IMR-90 (cell line): ENCODE measurements at regions not wholly inside any gene's neighbourhood (a gene's known extent, or its start where the extent isn't known, plus 50 kb on each side); places are given as distances from the start of the nearest gene placed in this dataset.

Experiments used
- ATAC-seq: fragments of 200-7000 bp; cut with Tn5 transposase; 2 replicates; pipeline ENCODE4 v1.9.1; 2020; ENCODE audit warnings: low read depth, mild to moderate bottlenecking, moderate library complexity
- BruUV-seq: library from RNA; stranded (reverse); fragments of 400-500 nt; replicated peaks from 2 replicates; lab custom pipeline; 2021; lab: Mats Ljungman, UMichigan
- CTCF ChIA-PET: fragments of 300-600 bp; formaldehyde crosslinking; extraction: SDS; loops from one replicate; lab custom pipeline; 2021; ENCODE audit warnings: antibody characterized with exemption; lab: Yijun Ruan, JAX
- POLR2A ChIA-PET: fragments of 300-600 bp; sonication (Branson Sonifier 250); formaldehyde crosslinking; loops from one replicate; lab custom pipeline; 2022; ENCODE audit warnings: antibody characterized with exemption; ENCODE audit not compliant: unreplicated experiment; lab: Charles Lee
- DNase-seq: peaks from one replicate; pipeline ENCODE4 v3.0.0; 2013
- H2AFZ ChIP-seq: replicated peaks from 2 replicates; pipeline ENCODE3; 2013; ENCODE audit warnings: low read length, mild to moderate bottlenecking; ENCODE audit not compliant: poor library complexity
- H2AK5ac ChIP-seq: 2 replicates; pipeline ENCODE4 v1.6.1; 2013; ENCODE audit warnings: low read depth, low read length, inconsistent platforms
- H2AK9ac ChIP-seq: replicated peaks from 2 replicates; pipeline ENCODE3; 2013; ENCODE audit warnings: mild to moderate bottlenecking, low read depth, low read length, moderate library complexity; ENCODE audit not compliant: poor library complexity
- H2BK120ac ChIP-seq: 2 replicates; pipeline ENCODE4 v1.6.1; 2013; ENCODE audit warnings: low read depth, low read length, inconsistent platforms
- H2BK15ac ChIP-seq: 3 replicates; pipeline ENCODE4 v1.6.1; 2013; ENCODE audit warnings: low read depth, low read length, inconsistent platforms
- H2BK20ac ChIP-seq: 2 replicates; pipeline ENCODE4 v1.6.1; 2013; ENCODE audit warnings: low read depth, mild to moderate bottlenecking, inconsistent platforms, low read length, moderate library complexity
- H2BK5ac ChIP-seq: 2 replicates; pipeline ENCODE4 v1.6.1; 2013; ENCODE audit warnings: mild to moderate bottlenecking, low read depth, low read length, inconsistent platforms; ENCODE audit not compliant: poor library complexity, severe bottlenecking
- H3K14ac ChIP-seq: replicated peaks from 2 replicates; pipeline ENCODE4 v1.6.1; 2013; ENCODE audit warnings: low read depth, low read length, inconsistent platforms
- H3K18ac ChIP-seq: 2 replicates; pipeline ENCODE4 v1.6.1; 2013; ENCODE audit warnings: low read depth, low read length, control low read depth
- H3K23ac ChIP-seq: 2 replicates; pipeline ENCODE4 v1.6.1; 2013; ENCODE audit warnings: low read depth, low read length, inconsistent platforms
- H3K27ac ChIP-seq: 2 replicates; pipeline ENCODE4 v1.5.1; 2013; ENCODE audit warnings: mild to moderate bottlenecking, control low read depth, low read length; ENCODE audit not compliant: insufficient read depth
- H3K27me3 ChIP-seq: 2 replicates; pipeline ENCODE4 v1.6.1; 2013; ENCODE audit warnings: low read length; ENCODE audit not compliant: control insufficient read depth, insufficient read depth
- H3K36me3 ChIP-seq: 2 replicates; pipeline ENCODE4 v1.6.1; 2013; ENCODE audit warnings: low read length, mixed read lengths; ENCODE audit not compliant: control insufficient read depth, insufficient read depth
- H3K4ac ChIP-seq: 2 replicates; pipeline ENCODE4 v1.6.1; 2013; ENCODE audit warnings: low read depth, low read length, inconsistent platforms
- H3K4me1 ChIP-seq: 2 replicates; pipeline ENCODE4 v1.6.1; 2013; ENCODE audit warnings: low read length, mixed read lengths; ENCODE audit not compliant: control insufficient read depth, insufficient read depth
- H3K4me2 ChIP-seq: 2 replicates; pipeline ENCODE4 v1.6.1; 2013; ENCODE audit warnings: low read depth, mild to moderate bottlenecking, control low read depth, low read length, moderate library complexity
- H3K4me3 ChIP-seq: 2 replicates; pipeline ENCODE4 v1.5.1; 2013; ENCODE audit warnings: low read depth, mild to moderate bottlenecking, control low read depth, low read length, moderate library complexity; ENCODE audit not compliant: insufficient read depth
- H3K56ac ChIP-seq: 2 replicates; pipeline ENCODE4 v1.6.1; 2013; ENCODE audit warnings: low read length, inconsistent platforms; ENCODE audit not compliant: insufficient read depth; ENCODE audit errors: extremely low read depth
- H3K79me1 ChIP-seq, 2 experiments: 2 replicates each; pipeline ENCODE4 v1.6.1; 2013; ENCODE audit warnings: low read length in 2 of 2, inconsistent platforms in 1 of 2, low read depth in 1 of 2
- H3K9ac ChIP-seq: 2 replicates; pipeline ENCODE4 v1.6.1; 2013; ENCODE audit warnings: low read depth, low read length, control low read depth
- H3K9me1 ChIP-seq: 2 replicates; pipeline ENCODE4 v1.6.1; 2013; ENCODE audit warnings: low read length, inconsistent platforms; ENCODE audit not compliant: insufficient read depth
- H3K9me3 ChIP-seq: 2 replicates; pipeline ENCODE4 v1.6.1; 2013; ENCODE audit warnings: low read length; ENCODE audit not compliant: control insufficient read depth, insufficient read depth
- H4K20me1 ChIP-seq: 2 replicates; pipeline ENCODE4 v1.6.1; 2013; ENCODE audit warnings: low read length, inconsistent platforms; ENCODE audit not compliant: insufficient read depth
- H4K5ac ChIP-seq: 2 replicates; pipeline ENCODE4 v1.6.1; 2013; ENCODE audit warnings: mild to moderate bottlenecking, low read depth, low read length, control low read depth
- H4K8ac ChIP-seq, 2 experiments: 2 replicates each; pipeline ENCODE4 v1.6.1; 2013; ENCODE audit warnings: low read depth in 2 of 2, low read length in 2 of 2, control low read depth in 1 of 2, inconsistent platforms in 1 of 2
- H4K91ac ChIP-seq: 2 replicates; pipeline ENCODE4 v1.6.1; 2013; ENCODE audit warnings: low read depth, low read length, inconsistent platforms; ENCODE audit not compliant: insufficient read depth
- BHLHE40 ChIP-seq: fragments of 150-350 bp; IDR thresholded peaks from 2 replicates; pipeline ENCODE4 v1.6.1; 2016; ENCODE audit warnings: mild to moderate bottlenecking, low read depth, low read length
- MAZ ChIP-seq: IDR thresholded peaks from 2 replicates; pipeline ENCODE4 v1.6.1; 2012; ENCODE audit warnings: low read depth, mild to moderate bottlenecking, low read length, improper control_type of control experiment, moderate library complexity, borderline replicate concordance
- MXI1 ChIP-seq: IDR thresholded peaks from 2 replicates; pipeline ENCODE4 v1.6.1; 2012; ENCODE audit warnings: low read depth, mild to moderate bottlenecking, low read length, moderate library complexity, borderline replicate concordance
- WGBS, 2 experiments: methylation state at CpG; one replicate each; pipeline versions ENCODE4 v1.1.5 to v1.1.7; 2013; ENCODE audit warnings: missing lambda C conversion rate in 2 of 2; ENCODE audit not compliant: insufficient read length in 1 of 2; ENCODE audit errors: extremely low coverage in 2 of 2; 5-methylcytosine and 5-hydroxymethylcytosine counted together
- dilution Hi-C: fragments of 300-500 bp; cut with HindIII; formaldehyde crosslinking; loops from one replicate; pipeline ENCODE4 v1.14.3; 2018; ENCODE audit warnings: low sequenced_read_pairs; ENCODE audit not compliant: unreplicated experiment
- in situ Hi-C: fragments of 300-500 bp; cut with MboI; formaldehyde crosslinking; loops from 3 replicates; pipeline ENCODE4 v1.14.3; 2019; ENCODE audit warnings: low sequenced_read_pairs, inconsistent platforms, mixed read lengths
- intact Hi-C: fragments of 100-400 bp; cut with micrococcal nuclease; formaldehyde crosslinking; loops from 2 replicates; pipeline ENCODE4 v1.10.0; 2022

- DNase-seq (peak; percentile 2), ATAC-seq (peak; percentile 66)
- no peaks in the 10 kb centered on the region for H3K4me1 ChIP-seq
- H3K4ac ChIP-seq, result no peak overlapping the region
- no peak overlapping the region for H4K5ac ChIP-seq
- no peak overlapping the region for H2BK15ac ChIP-seq
- no peak overlapping the region for H3K9ac ChIP-seq
- peaks cover 2% of the 10 kb centered on the region; the same call in 1 of the 2 replicates for H3K9me1 ChIP-seq
- no peak overlapping the region for H4K8ac ChIP-seq
- no peak overlapping the region for H2BK20ac ChIP-seq
- H2AFZ ChIP-seq, result no peak overlapping the region
- no peak overlapping the region for H2BK120ac ChIP-seq
- no peak overlapping the region for H3K56ac ChIP-seq
- H3K27ac ChIP-seq, result no peak overlapping the region
- peak overlapping the region; percentile 86 for H3K4me2 ChIP-seq
- 0 out of 2 replicates have a peak, but pooled peaks cover 3% of the 10 kb centered on the region for H3K27me3 ChIP-seq
- ChIA-PET POLR2A (no interaction called here), CTCF (interaction anchor here (1.1 to 1.2 kb wide), 2 partner anchors 26 to 72 kb away, joined by 3 to 4 read pairs; no protein-coding TSS in a partner anchor)
- in situ Hi-C loops (no loop called here), intact Hi-C loops (no loop called here), dilution Hi-C loops (no loop called here)
- no peak overlapping the region for H3K14ac ChIP-seq
- H2AK9ac ChIP-seq, result no peak overlapping the region
- H4K20me1 ChIP-seq, result no peaks in the 10 kb centered on the region
- H3K36me3 ChIP-seq, result no peaks in the 10 kb centered on the region
- no peak overlapping the region for H3K18ac ChIP-seq
- H2BK5ac ChIP-seq, result no peak overlapping the region
- peak overlapping the region; percentile 18; the same call in 1 of the 2 replicates for H3K4me3 ChIP-seq
- no peak overlapping the region for H2AK5ac ChIP-seq
- no TSS peak for BruUV-seq
- no peak for TF ChIP-seq BHLHE40
- TF ChIP-seq MAZ, result no peak
- no peak for TF ChIP-seq MXI1
- no peak overlapping the region for H4K91ac ChIP-seq
- H3K9me3 ChIP-seq, result no peaks in the 10 kb centered on the region
- H3K79me1 ChIP-seq, result no peaks in the 10 kb centered on the region
- no CpG with 5 or more reads among the region's 1 CpG for WGBS, 2 experiments
- H3K23ac ChIP-seq, result no peak overlapping the region
These were observed 55.1 kb upstream of the TNIP3 start for GRCh38 chr4:121219227-121219626.
